Stimulated activated CD4-positive, alpha-beta T cell treated with anti-CD3 and anti-CD28 coated beads, Interleukin-1b, Interleukin-23, amount 100 ng/mL, for 48 hours (primary cell): ENCODE measurements at regions not wholly inside any gene's neighbourhood (a gene's known extent, or its start where the extent isn't known, plus 50 kb on each side); places are given as distances from the start of the nearest gene placed in this dataset.
"Not testable (repeated sequence)": the region's sequence is repeated elsewhere in the genome, so short reads cannot be mapped to it uniquely, and the experiment has no call there.

Experiments
- DNase-seq: peaks from one replicate; pipeline ENCODE4 v3.0.0-alpha.2; 2020

DNA sequence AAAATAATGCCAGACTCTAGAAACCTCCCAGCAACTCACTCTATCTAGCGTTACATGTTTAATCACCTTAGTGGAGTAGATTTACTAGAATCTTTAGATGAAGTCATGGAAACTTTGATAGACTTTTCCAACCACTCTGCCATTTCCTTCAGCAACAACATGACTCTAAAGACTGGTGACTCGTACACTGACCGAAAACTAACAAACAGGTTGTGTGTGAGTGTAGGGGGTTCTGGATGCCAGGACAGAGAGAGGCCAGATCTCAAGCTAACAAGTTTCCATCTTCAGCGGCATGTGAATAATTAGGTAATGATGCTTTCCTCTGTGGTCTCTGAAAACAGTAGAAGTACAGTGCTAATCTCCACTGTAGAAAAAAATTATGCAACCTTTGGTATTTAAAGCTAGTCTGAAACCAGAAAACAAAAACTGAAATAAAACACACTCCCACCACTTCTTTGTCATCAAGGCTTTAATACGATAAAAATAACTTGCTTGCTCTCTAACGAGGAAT, 286.4 kb downstream of the PRDM5 start:
- DNase-seq: no peak

DNA sequence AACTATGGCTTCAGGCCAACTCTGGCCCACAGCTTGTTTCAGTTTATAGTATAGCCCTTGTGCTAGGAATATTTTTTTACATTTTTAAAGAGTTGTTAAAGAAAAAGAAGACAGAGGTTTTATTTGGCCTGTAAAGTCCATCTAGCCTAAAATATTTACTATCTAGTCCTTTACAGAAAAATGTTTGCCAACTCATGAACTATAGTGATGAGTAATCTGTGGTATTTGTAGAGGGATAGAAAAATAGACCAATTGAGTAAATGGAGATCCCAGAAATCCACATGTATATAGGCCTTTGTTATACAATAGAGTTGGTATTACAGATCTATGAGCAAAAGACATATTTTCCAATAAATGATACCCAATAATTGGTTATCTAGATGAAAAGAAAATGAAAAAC, 288.7 kb downstream of the PRDM5 start:
- DNase-seq: no peak

GRCh38 chr4:120630427-120630826, 292.1 kb downstream of the PRDM5 start:
- DNase-seq: no peak

DNA sequence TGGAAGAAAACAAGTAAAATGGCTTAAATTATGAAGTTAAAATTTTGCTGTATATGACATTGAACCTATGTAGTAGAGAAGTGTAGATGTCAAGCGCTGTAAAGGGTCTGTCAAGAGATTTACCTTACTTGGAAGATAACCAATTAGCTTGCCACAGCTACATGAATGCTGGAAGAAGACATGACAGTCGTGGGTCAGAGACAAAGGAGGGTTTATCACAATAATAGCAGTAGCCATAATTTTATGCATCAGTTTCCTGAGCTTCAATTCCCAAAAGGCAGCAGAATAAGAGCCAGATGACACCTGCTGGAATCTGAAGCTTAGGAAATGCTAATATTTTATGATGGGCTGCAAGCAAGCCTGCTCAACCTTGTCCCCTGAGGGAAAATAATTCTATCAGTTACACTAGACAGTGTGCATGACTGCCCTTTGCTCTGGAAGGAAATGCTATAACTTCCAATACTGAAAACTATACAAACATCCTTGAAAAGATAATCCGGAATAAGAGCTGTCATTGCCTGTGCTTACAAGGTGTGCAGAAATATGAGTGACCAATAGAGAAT, 292.9 kb downstream of the PRDM5 start:
- no peak for DNase-seq

DNA sequence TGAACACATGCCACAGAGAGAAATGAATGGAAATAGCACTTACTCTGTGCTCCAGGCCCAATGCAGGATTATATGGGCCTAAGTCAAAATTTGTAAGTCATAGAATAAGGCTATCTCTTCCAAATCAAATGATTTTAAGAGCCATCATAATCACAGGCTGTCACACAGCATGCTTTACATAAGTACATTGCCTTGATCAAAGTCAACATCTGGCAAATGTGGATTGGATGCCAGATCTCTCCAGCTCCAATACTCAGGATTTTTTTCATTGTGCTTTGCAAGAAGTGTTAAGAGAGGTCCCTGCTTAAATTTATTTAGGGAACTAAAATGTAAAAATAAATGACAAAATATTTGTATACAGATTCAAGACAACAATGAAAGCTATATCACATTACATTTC, 299.9 kb downstream of the PRDM5 start:
- DNase-seq: no peak

- DNase-seq: no peak
Observed at GRCh38 chr4:120617171-120617570, 305.4 kb downstream of the PRDM5 start.

DNA sequence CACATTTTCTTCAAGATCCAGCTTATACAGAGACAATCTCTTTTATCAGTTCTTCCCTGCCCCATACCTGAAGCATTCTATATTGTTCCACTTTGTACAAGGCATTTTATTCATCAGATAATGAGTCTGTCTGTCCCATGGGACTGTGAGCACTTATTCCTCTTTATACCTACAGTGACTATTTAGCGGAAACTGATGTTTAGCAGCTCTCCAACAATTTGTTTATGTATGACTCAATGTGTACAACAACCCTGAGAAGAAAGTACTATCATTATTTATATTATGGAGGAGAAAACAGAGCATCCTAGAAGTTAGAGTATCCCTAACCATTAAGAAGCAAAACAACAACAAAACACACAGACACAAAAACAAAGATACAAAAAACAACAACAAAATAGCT, 306.5 kb downstream of the PRDM5 start:
- no peak for DNase-seq

DNA sequence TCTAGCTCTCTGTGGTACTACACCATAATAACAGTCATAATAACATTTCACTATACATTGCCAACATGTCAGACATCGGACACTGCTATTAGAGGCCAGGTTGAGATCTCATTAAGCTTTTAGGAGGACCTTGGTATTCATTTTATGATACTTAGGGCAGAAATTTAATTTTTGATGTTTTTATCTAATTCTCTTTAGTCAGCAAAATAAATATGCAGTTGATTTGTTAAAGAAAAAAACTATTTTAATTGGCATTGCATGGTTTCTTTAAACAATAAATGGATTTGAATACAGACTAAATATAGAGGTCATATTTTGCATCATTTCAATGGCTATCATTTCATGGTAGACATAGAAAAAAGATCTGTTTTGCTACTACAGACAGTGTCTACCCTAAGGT, 308.7 kb downstream of the PRDM5 start:
- no peak for DNase-seq

- DNase-seq: no peak
Observed at GRCh38 chr4:120611092-120611491, 311.4 kb downstream of the PRDM5 start.

- no peak for DNase-seq
Observed at GRCh38 chr4:120591038-120591437, 331.5 kb downstream of the PRDM5 start.

DNA sequence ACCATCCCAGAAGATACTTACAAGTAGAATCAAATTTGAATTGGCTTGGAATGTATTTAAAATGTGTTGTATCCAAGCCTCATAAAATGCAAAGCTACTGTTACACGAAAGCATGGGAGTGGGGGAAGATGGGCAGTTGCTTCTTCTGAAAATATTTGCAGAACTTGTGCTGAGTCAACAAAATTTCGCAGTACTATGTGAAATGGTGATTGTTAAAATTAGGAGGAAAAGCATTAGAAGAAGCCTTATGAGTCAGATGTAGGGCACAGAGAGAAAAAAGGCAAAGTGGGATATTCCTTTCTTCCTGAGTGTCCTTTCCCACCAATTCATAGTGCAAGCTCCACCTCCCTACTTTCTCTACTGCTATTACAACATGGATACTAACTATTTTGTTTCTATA, 332.7 kb downstream of the PRDM5 start:
- DNase-seq: no peak

DNA sequence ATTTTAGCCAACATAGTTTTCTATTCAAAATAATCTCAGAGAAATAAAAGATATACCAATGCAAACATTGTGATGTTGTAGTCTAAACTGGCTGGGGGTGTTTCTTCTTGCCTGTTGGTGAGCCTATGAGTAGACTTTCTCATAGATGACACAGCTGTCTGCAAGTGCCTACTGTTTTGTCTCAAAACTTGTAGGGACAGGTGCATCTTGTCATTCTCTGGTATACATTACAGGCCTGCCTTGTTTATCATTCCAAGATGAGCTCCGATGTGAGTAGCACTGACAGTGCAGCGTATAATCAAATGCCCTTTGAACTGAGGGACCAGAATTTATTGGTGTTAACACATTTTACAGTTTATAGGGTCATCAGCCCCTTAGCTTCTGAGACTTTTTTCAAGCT, 353.8 kb downstream of the PRDM5 start:
- no peak for DNase-seq

DNA sequence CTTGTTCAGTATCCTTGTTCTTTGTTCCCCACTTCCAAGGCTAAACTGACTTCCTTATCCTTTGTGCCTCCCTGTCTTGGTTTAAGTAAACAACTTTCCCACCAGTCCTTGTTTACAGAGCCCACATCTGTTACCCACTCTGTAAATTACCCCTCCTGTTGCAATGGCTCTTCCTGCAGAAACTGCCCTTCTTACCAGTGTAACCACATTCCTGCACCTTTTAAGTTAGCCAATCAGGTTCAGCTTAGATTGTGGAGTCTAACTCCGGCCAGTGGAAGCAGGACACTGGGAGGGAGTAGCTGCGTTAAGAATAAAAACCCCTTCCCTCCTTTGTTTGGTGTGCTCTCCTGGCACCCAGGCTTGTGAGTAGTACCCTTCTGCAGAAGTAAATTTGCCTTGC, 360.9 kb downstream of the PRDM5 start:
- no peak for DNase-seq

DNA sequence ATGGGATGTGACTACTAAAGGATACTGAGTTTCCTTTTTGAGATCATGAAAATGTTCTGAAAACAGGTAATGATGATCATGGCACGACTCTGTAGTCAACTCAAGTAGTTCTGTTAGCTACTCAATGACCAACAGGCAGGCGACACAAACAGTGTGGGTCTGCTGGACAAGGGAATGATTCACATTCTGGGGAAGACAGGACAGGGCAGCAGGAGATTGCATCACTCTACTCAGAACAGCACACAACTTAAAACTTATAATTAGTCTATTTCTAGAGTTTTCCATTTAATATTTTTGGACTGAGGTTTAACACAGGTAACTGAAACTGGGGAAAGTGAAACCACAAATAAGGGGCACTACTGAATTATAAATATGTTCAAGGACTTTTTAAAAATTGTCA, 365.2 kb downstream of the PRDM5 start:
- no peak for DNase-seq

DNA sequence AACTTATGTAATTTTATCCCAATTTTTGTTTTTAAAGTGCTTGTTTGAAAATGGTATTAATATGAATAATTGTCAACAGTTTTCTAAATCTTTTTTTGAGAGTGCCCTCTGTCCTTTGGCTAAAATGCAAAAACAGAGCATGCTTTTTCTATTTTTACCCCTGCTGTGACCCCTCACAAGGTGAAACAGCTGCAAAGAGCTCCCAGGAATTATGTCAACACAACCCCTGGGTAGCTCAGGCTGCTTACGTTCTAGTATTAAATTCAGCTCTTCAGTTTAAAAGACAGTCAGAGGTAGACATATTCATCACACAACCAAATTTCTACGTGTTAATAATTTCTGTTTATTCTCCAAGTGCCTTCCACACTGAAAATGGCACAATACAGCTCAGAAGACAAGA, 367.5 kb downstream of the PRDM5 start:
- no peak for DNase-seq

DNA sequence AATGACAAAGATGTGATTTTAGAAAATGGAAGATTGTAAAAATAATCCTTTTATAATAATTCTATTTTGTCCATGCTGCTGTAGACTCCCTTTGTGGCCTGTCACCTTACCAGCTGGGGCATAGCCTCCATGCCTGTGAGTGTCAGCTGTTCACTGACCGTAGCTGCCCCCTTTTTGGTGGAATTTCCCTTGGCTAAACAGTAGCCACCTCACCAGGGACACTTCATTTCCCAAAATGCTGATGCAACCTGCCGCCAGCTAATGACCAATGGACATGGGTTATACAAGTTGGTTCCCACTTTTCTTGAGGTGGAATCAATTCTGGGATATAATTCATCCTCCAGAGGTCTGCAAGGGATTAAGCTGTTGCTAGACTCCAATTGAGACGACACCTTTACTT, 368.4 kb downstream of the PRDM5 start:
- no peak for DNase-seq

DNA sequence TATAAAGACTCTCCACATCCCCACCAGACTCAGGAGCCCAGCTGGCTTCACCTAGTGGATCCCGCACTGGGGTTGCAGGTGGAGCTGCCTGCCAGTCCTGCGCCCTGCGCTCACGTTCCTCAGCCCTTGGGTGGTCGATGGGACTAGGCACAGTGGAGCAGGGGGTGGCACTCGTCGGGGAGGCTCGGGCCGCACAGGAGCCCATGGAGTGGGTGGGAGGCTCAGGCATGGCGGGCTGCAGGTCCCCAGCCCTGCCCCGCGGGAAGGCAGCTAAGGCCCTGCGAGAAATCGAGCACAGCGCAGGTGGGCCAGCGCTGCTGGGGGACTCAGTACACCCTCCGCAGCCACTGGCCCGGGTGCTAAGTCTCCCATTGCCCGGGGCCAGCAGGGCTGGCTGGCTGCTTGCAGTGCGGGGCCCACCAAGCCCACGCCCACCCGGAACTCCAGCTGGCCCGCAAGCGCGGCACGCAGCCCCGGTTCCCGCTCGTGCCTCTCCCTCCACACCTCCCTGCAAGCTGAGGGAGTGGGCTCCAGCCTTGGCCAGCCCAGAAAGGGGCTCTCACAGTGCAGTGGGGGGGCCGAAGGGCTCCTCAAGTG, 371.8 kb downstream of the PRDM5 start:
- DNase-seq: not testable (repeated sequence)

GRCh38 chr4:120549011-120549570, 373.4 kb downstream of the PRDM5 start:
- DNase-seq: no peak

DNA sequence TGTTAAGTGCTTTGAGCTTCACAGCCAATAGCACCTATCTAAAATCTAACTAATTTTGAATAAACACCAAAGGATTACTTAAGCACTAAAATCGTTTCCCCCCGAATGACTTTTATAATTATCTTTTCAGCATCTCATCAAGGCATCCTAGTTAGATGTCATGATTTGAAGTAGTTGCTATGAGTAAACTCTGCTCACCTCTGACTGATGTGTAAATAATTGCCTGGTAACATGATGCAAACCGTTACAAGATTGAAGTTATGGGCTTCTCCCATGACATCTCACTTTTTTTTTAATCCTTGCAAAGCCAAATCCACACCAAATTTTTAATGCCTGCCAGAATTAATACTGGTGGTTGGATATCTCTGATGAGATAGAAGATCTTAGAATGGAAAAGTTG, 377.1 kb downstream of the PRDM5 start:
- no peak for DNase-seq

DNA sequence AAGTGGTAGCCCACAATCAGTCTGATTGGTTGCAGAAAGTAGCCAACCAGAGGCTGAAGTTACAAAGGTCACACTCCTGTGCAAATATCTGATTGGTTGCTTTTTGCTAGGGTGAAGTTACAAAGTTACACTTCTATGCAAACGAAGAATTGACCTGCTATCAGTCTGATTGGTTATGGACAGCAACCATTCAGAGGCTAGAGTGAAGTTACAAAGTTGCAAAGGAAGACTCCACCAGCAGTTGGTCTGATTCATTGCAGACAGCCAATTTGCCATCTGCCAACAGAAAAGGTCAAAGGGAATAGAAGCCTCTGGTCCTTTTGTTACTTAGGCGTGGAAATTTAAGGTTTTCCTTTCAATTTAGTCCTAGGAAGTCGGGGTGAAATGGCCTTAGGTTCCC, 377.7 kb downstream of the PRDM5 start:
- no peak for DNase-seq

- no peak for DNase-seq
Observed at GRCh38 chr4:120540625-120541024, 381.9 kb downstream of the PRDM5 start.

- no peak for DNase-seq
Observed at GRCh38 chr4:120536884-120537283, 385.6 kb downstream of the PRDM5 start.

- no peak for DNase-seq
Observed at GRCh38 chr4:120528428-120528827, 394.1 kb downstream of the PRDM5 start.

DNA sequence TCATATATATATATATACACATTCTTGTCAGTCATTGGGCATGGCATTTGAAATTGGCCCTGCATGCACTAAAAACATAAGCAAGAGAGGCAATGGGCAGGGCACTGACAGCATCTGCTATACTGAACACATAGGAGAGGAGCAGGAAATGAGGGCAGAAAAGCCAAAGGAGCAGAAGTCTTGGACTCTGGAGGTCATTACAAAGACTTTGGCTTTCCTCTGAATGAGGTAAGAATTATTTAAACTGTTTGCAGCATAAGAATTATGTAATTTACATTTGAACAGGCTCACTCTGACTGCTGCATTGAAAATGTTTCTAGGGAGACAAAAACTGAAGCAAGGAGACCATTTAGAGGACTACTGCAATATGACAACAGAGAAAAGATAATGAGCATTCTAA, 396.5 kb downstream of the PRDM5 start:
- DNase-seq: no peak

GRCh38 chr4:120525106-120525505, 397.4 kb downstream of the PRDM5 start:
- DNase-seq: no peak
